Caco-2 (cell line): ENCODE measurements at regions not wholly inside any gene's neighbourhood (a gene's known extent, or its start where the extent isn't known, plus 50 kb on each side); places are given as distances from the start of the nearest gene placed in this dataset.
"Not testable (repeated sequence)": the region's sequence is repeated elsewhere in the genome, so short reads cannot be mapped to it uniquely, and the experiment has no call there.

Experiments
- BruUV-seq: library from RNA; stranded (reverse); fragments of 400-500 nt; replicated peaks from 2 replicates; lab custom pipeline; 2021; lab: Mats Ljungman, UMichigan
- CTCF ChIA-PET: fragments of 300-600 bp; sonication (Branson Sonifier 250); formaldehyde crosslinking; loops from one replicate; lab custom pipeline; 2022; ENCODE audit warnings: antibody characterized with exemption; lab: Charles Lee
- POLR2A ChIA-PET: fragments of 300-600 bp; sonication (Branson Sonifier 250); formaldehyde crosslinking; loops from one replicate; lab custom pipeline; 2022; ENCODE audit warnings: antibody characterized with exemption; lab: Charles Lee
- DNase-seq, 2 experiments: peaks; one replicate each; pipeline versions ENCODE4 v3.0.0 to v3.0.0-alpha.2; 2020 to 2022
- H3K27me3 ChIP-seq: replicated peaks from 2 replicates; pipeline ENCODE4 v1.6.0; 2011; ENCODE audit warnings: low read length; ENCODE audit not compliant: control insufficient read depth, insufficient read depth
- H3K36me3 ChIP-seq: 2 replicates; pipeline ENCODE4 v1.5.1; 2011; ENCODE audit warnings: low read length; ENCODE audit not compliant: control insufficient read depth, insufficient read depth
- H3K4me1 ChIP-seq: fragments of 250-450 bp; sonication (Bioruptor Pico); 2 replicates; pipeline ENCODE4 v1.5.1; 2020; ENCODE audit warnings: mild to moderate bottlenecking
- H3K4me3 ChIP-seq: 2 replicates; pipeline ENCODE4 v1.5.1; 2011; ENCODE audit warnings: low read depth, mild to moderate bottlenecking, control low read depth, low read length
- H3K9me3 ChIP-seq: fragments of 250-450 bp; sonication (Bioruptor Pico); 2 replicates; pipeline ENCODE4 v1.5.1; 2020; ENCODE audit warnings: mild to moderate bottlenecking, moderate library complexity
- H3K27ac Mint-ChIP-seq: one replicate; pipeline ENCODE4 v1.8.0; 2022; ENCODE audit warnings: mixed read lengths; ENCODE audit not compliant: unreplicated experiment
- H3K27me3 Mint-ChIP-seq: one replicate; pipeline ENCODE4 v1.8.0; 2022; ENCODE audit warnings: mixed read lengths; ENCODE audit not compliant: insufficient read depth, unreplicated experiment
- H3K36me3 Mint-ChIP-seq: one replicate; pipeline ENCODE4 v1.8.0; 2022; ENCODE audit warnings: mild to moderate bottlenecking, mixed read lengths; ENCODE audit not compliant: insufficient read depth, unreplicated experiment
- H3K4me1 Mint-ChIP-seq: one replicate; pipeline ENCODE4 v1.8.0; 2022; ENCODE audit warnings: low read depth, mixed read lengths; ENCODE audit not compliant: unreplicated experiment
- H3K4me3 Mint-ChIP-seq: one replicate; pipeline ENCODE4 v1.8.0; 2022; ENCODE audit warnings: mild to moderate bottlenecking, moderate library complexity, mixed read lengths; ENCODE audit not compliant: unreplicated experiment
- H3K9me3 Mint-ChIP-seq: one replicate; pipeline ENCODE4 v1.8.0; 2022; ENCODE audit warnings: mixed read lengths; ENCODE audit not compliant: unreplicated experiment
- intact Hi-C: fragments of 100-400 bp; cut with micrococcal nuclease; formaldehyde crosslinking; loops from one replicate; pipeline ENCODE4 v1.10.0; 2022; ENCODE audit not compliant: unreplicated experiment
- TF ChIP-seq, protein P1 (sequence below), 2 experiments: fragments of 200-600 bp in 1 of 2; IDR thresholded peaks; 1 replicate in 1 of 2; 2 replicates in 1 of 2; pipeline versions ENCODE4 v1.5.1 to v1.8.0; 2011 to 2022; ENCODE audit warnings: antibody characterized with exemption in 1 of 2, control low read depth in 1 of 2, inconsistent platforms in 1 of 2, low read depth in 1 of 2, low read length in 1 of 2, mild to moderate bottlenecking in 1 of 2, moderate library complexity in 1 of 2; ENCODE audit not compliant: insufficient read depth in 1 of 2, severe bottlenecking in 1 of 2, unreplicated experiment in 1 of 2

DNA sequence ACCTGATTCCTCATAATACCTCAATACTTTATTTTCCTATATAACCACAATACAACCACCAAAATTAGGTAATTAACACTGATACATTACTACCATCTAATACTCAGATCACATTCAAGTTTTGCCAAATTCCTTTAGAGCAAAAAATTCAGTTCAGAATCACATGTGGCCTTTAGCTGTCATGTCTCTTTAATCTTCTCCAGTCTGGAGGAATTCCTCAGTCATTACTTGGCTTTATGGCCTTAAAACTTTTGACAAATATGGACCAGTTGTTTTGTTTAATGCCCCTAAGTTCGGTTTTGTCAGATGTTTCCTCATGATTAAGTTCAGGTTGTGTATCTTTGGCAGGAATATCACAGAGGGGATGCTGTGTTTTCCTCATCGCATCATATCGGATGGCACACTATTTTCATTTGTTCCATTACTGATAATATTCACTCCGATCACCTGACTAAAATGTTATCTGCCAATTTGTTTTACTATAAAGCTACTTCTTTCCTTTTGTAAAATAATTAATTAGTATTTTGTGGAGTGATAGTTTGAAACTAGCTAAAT is 51.2 kb upstream of the AKIRIN2 start:
- H3K9me3 Mint-ChIP-seq, result no peaks in the 10 kb centered on the region
- Histone ChIP-seq H3K36me3 (no peaks in the 10 kb centered on the region), H3K4me1 (no peaks in the 10 kb centered on the region), H3K9me3 (no peaks in the 10 kb centered on the region), H3K27me3 (no peaks in the 10 kb centered on the region), H3K4me3 (no peak overlapping the region)
- H3K36me3 Mint-ChIP-seq, result no peaks in the 10 kb centered on the region
- no TSS peak for BruUV-seq
- CTCF ChIA-PET, result interaction anchor here (0.7 kb wide), 1 partner anchor 194 kb away, joined by 3 read pairs; no protein-coding TSS in a partner anchor
- no peak for DNase-seq
- H3K4me3 Mint-ChIP-seq, result no peak overlapping the region
- TF ChIP-seq, protein P1, sequence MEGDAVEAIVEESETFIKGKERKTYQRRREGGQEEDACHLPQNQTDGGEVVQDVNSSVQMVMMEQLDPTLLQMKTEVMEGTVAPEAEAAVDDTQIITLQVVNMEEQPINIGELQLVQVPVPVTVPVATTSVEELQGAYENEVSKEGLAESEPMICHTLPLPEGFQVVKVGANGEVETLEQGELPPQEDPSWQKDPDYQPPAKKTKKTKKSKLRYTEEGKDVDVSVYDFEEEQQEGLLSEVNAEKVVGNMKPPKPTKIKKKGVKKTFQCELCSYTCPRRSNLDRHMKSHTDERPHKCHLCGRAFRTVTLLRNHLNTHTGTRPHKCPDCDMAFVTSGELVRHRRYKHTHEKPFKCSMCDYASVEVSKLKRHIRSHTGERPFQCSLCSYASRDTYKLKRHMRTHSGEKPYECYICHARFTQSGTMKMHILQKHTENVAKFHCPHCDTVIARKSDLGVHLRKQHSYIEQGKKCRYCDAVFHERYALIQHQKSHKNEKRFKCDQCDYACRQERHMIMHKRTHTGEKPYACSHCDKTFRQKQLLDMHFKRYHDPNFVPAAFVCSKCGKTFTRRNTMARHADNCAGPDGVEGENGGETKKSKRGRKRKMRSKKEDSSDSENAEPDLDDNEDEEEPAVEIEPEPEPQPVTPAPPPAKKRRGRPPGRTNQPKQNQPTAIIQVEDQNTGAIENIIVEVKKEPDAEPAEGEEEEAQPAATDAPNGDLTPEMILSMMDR (IDR thresholded peaks at IDR 0.05; ENCODE audit: insufficient read depth in 1 of 2, low read depth in 1 of 2, low read length in 1 of 2, severe bottlenecking in 1 of 2, unreplicated experiment in 1 of 2), result no peak
- no peaks in the 10 kb centered on the region for H3K27me3 Mint-ChIP-seq
- H3K27ac Mint-ChIP-seq, result no peak overlapping the region
- intact Hi-C loops, result no loop called here
- POLR2A ChIA-PET, result no interaction called here
- H3K4me1 Mint-ChIP-seq, result peaks cover 8% of the 10 kb centered on the region

DNA sequence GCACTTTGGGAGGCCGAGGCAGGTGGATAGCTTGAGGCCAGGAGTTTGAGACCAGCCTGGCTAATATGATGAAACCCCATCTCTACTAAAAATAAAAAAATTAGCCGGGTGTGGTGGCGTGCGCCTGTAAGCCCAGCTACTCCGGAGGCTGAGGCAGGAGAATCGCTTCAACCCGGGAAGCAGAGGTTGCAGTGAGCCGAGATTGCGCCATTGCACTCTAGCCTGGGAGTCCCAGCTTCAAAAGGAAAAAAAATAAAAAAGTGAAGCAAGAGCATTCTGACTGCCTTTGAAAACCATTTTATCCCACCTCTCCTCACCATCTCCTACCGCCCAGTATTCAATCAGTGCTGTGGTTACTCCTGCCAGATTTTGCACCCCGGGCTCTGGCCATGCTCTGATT is 50.5 kb upstream of the AKIRIN2 start:
- H3K27ac Mint-ChIP-seq, H3K4me1 Mint-ChIP-seq, H3K4me3 ChIP-seq, POLR2A ChIA-PET, H3K36me3 ChIP-seq, H3K27me3 Mint-ChIP-seq, CTCF ChIA-PET, H3K4me1 ChIP-seq, intact Hi-C loops, H3K4me3 Mint-ChIP-seq, H3K9me3 Mint-ChIP-seq, DNase-seq, H3K27me3 ChIP-seq, H3K36me3 Mint-ChIP-seq, H3K9me3 ChIP-seq, BruUV-seq: not testable (repeated sequence)
